IMR-90 (cell line): ENCODE measurements at regions not wholly inside any gene's neighbourhood (a gene's known extent, or its start where the extent isn't known, plus 50 kb on each side); places are given as distances from the start of the nearest gene placed in this dataset.

Source experiments
- ATAC-seq: fragments of 200-7000 bp; cut with Tn5 transposase; 2 replicates; pipeline ENCODE4 v1.9.1; 2020; ENCODE audit warnings: low read depth, mild to moderate bottlenecking, moderate library complexity
- BruUV-seq: library from RNA; stranded (reverse); fragments of 400-500 nt; replicated peaks from 2 replicates; lab custom pipeline; 2021; lab: Mats Ljungman, UMichigan
- CTCF ChIA-PET: fragments of 300-600 bp; formaldehyde crosslinking; extraction: SDS; loops from one replicate; lab custom pipeline; 2021; ENCODE audit warnings: antibody characterized with exemption; lab: Yijun Ruan, JAX
- POLR2A ChIA-PET: fragments of 300-600 bp; sonication (Branson Sonifier 250); formaldehyde crosslinking; loops from one replicate; lab custom pipeline; 2022; ENCODE audit warnings: antibody characterized with exemption; ENCODE audit not compliant: unreplicated experiment; lab: Charles Lee
- DNase-seq: peaks from one replicate; pipeline ENCODE4 v3.0.0; 2013
- H2AFZ ChIP-seq: replicated peaks from 2 replicates; pipeline ENCODE3; 2013; ENCODE audit warnings: low read length, mild to moderate bottlenecking; ENCODE audit not compliant: poor library complexity
- H2AK5ac ChIP-seq: 2 replicates; pipeline ENCODE4 v1.6.1; 2013; ENCODE audit warnings: low read depth, low read length, inconsistent platforms
- H2AK9ac ChIP-seq: replicated peaks from 2 replicates; pipeline ENCODE3; 2013; ENCODE audit warnings: mild to moderate bottlenecking, low read depth, low read length, moderate library complexity; ENCODE audit not compliant: poor library complexity
- H2BK120ac ChIP-seq: 2 replicates; pipeline ENCODE4 v1.6.1; 2013; ENCODE audit warnings: low read depth, low read length, inconsistent platforms
- H2BK15ac ChIP-seq: 3 replicates; pipeline ENCODE4 v1.6.1; 2013; ENCODE audit warnings: low read depth, low read length, inconsistent platforms
- H2BK20ac ChIP-seq: 2 replicates; pipeline ENCODE4 v1.6.1; 2013; ENCODE audit warnings: low read depth, mild to moderate bottlenecking, inconsistent platforms, low read length, moderate library complexity
- H2BK5ac ChIP-seq: 2 replicates; pipeline ENCODE4 v1.6.1; 2013; ENCODE audit warnings: mild to moderate bottlenecking, low read depth, low read length, inconsistent platforms; ENCODE audit not compliant: poor library complexity, severe bottlenecking
- H3K14ac ChIP-seq: replicated peaks from 2 replicates; pipeline ENCODE4 v1.6.1; 2013; ENCODE audit warnings: low read depth, low read length, inconsistent platforms
- H3K18ac ChIP-seq: 2 replicates; pipeline ENCODE4 v1.6.1; 2013; ENCODE audit warnings: low read depth, low read length, control low read depth
- H3K23ac ChIP-seq: 2 replicates; pipeline ENCODE4 v1.6.1; 2013; ENCODE audit warnings: low read depth, low read length, inconsistent platforms
- H3K27ac ChIP-seq: 2 replicates; pipeline ENCODE4 v1.5.1; 2013; ENCODE audit warnings: mild to moderate bottlenecking, control low read depth, low read length; ENCODE audit not compliant: insufficient read depth
- H3K27me3 ChIP-seq: 2 replicates; pipeline ENCODE4 v1.6.1; 2013; ENCODE audit warnings: low read length; ENCODE audit not compliant: control insufficient read depth, insufficient read depth
- H3K36me3 ChIP-seq: 2 replicates; pipeline ENCODE4 v1.6.1; 2013; ENCODE audit warnings: low read length, mixed read lengths; ENCODE audit not compliant: control insufficient read depth, insufficient read depth
- H3K4ac ChIP-seq: 2 replicates; pipeline ENCODE4 v1.6.1; 2013; ENCODE audit warnings: low read depth, low read length, inconsistent platforms
- H3K4me1 ChIP-seq: 2 replicates; pipeline ENCODE4 v1.6.1; 2013; ENCODE audit warnings: low read length, mixed read lengths; ENCODE audit not compliant: control insufficient read depth, insufficient read depth
- H3K4me2 ChIP-seq: 2 replicates; pipeline ENCODE4 v1.6.1; 2013; ENCODE audit warnings: low read depth, mild to moderate bottlenecking, control low read depth, low read length, moderate library complexity
- H3K4me3 ChIP-seq: 2 replicates; pipeline ENCODE4 v1.5.1; 2013; ENCODE audit warnings: low read depth, mild to moderate bottlenecking, control low read depth, low read length, moderate library complexity; ENCODE audit not compliant: insufficient read depth
- H3K56ac ChIP-seq: 2 replicates; pipeline ENCODE4 v1.6.1; 2013; ENCODE audit warnings: low read length, inconsistent platforms; ENCODE audit not compliant: insufficient read depth; ENCODE audit errors: extremely low read depth
- H3K79me1 ChIP-seq, 2 experiments: 2 replicates each; pipeline ENCODE4 v1.6.1; 2013; ENCODE audit warnings: low read length in 2 of 2, inconsistent platforms in 1 of 2, low read depth in 1 of 2
- H3K9ac ChIP-seq: 2 replicates; pipeline ENCODE4 v1.6.1; 2013; ENCODE audit warnings: low read depth, low read length, control low read depth
- H3K9me1 ChIP-seq: 2 replicates; pipeline ENCODE4 v1.6.1; 2013; ENCODE audit warnings: low read length, inconsistent platforms; ENCODE audit not compliant: insufficient read depth
- H3K9me3 ChIP-seq: 2 replicates; pipeline ENCODE4 v1.6.1; 2013; ENCODE audit warnings: low read length; ENCODE audit not compliant: control insufficient read depth, insufficient read depth
- H4K20me1 ChIP-seq: 2 replicates; pipeline ENCODE4 v1.6.1; 2013; ENCODE audit warnings: low read length, inconsistent platforms; ENCODE audit not compliant: insufficient read depth
- H4K5ac ChIP-seq: 2 replicates; pipeline ENCODE4 v1.6.1; 2013; ENCODE audit warnings: mild to moderate bottlenecking, low read depth, low read length, control low read depth
- H4K8ac ChIP-seq, 2 experiments: 2 replicates each; pipeline ENCODE4 v1.6.1; 2013; ENCODE audit warnings: low read depth in 2 of 2, low read length in 2 of 2, control low read depth in 1 of 2, inconsistent platforms in 1 of 2
- H4K91ac ChIP-seq: 2 replicates; pipeline ENCODE4 v1.6.1; 2013; ENCODE audit warnings: low read depth, low read length, inconsistent platforms; ENCODE audit not compliant: insufficient read depth
- BHLHE40 ChIP-seq: fragments of 150-350 bp; IDR thresholded peaks from 2 replicates; pipeline ENCODE4 v1.6.1; 2016; ENCODE audit warnings: mild to moderate bottlenecking, low read depth, low read length
- CEBPB ChIP-seq: IDR thresholded peaks from 2 replicates; pipeline ENCODE4 v1.6.1; 2012; ENCODE audit warnings: low read depth, low read length, improper control_type of control experiment
- CHD1 ChIP-seq: IDR thresholded peaks from 2 replicates; pipeline ENCODE4 v1.6.1; 2012; ENCODE audit warnings: low read depth, low read length, improper control_type of control experiment
- CTCF ChIP-seq: conservative IDR thresholded peaks from 2 replicates; pipeline ENCODE4 v1.5.1; 2012; ENCODE audit warnings: mild to moderate bottlenecking, low read depth, low read length, improper control_type of control experiment
- FOS ChIP-seq: fragments of 150-350 bp; IDR thresholded peaks from 2 replicates; pipeline ENCODE4 v1.6.1; 2016; ENCODE audit warnings: low read depth, low read length
- MAFK ChIP-seq: IDR thresholded peaks from 2 replicates; pipeline ENCODE4 v1.6.1; 2012; ENCODE audit warnings: low read depth, low read length, improper control_type of control experiment
- MAZ ChIP-seq: IDR thresholded peaks from 2 replicates; pipeline ENCODE4 v1.6.1; 2012; ENCODE audit warnings: low read depth, mild to moderate bottlenecking, low read length, improper control_type of control experiment, moderate library complexity, borderline replicate concordance
- MXI1 ChIP-seq: IDR thresholded peaks from 2 replicates; pipeline ENCODE4 v1.6.1; 2012; ENCODE audit warnings: low read depth, mild to moderate bottlenecking, low read length, moderate library complexity, borderline replicate concordance
- NFE2L2 ChIP-seq: fragments of 150-350 bp; IDR thresholded peaks from 2 replicates; pipeline ENCODE4 v1.6.1; 2016; ENCODE audit warnings: low read depth, mild to moderate bottlenecking, low read length
- POLR2A ChIP-seq: IDR thresholded peaks from 2 replicates; pipeline ENCODE4 v1.6.1; 2012; ENCODE audit warnings: mild to moderate bottlenecking, low read depth, low read length
- RAD21 ChIP-seq: IDR thresholded peaks from 2 replicates; pipeline ENCODE4 v1.6.1; 2012; ENCODE audit warnings: low read length, improper control_type of control experiment
- RCOR1 ChIP-seq: IDR thresholded peaks from 2 replicates; pipeline ENCODE4 v1.6.1; 2012; ENCODE audit warnings: mild to moderate bottlenecking, low read length, improper control_type of control experiment; ENCODE audit not compliant: insufficient replicate concordance
- RFX5 ChIP-seq: IDR thresholded peaks from 2 replicates; pipeline ENCODE4 v1.8.0; 2012; ENCODE audit warnings: low read depth, mild to moderate bottlenecking, low read length, moderate library complexity
- SMC3 ChIP-seq: fragments of 150-350 bp; IDR thresholded peaks from 2 replicates; pipeline ENCODE4 v1.6.1; 2016; ENCODE audit warnings: low read depth, mild to moderate bottlenecking, antibody characterized with exemption, low read length, moderate library complexity
- USF2 ChIP-seq: fragments of 150-350 bp; IDR thresholded peaks from 2 replicates; pipeline ENCODE4 v1.6.1; 2017; ENCODE audit warnings: mild to moderate bottlenecking, antibody characterized with exemption, low read length, low read depth
- WGBS, 2 experiments: methylation state at CpG; one replicate each; pipeline versions ENCODE4 v1.1.5 to v1.1.7; 2013; ENCODE audit warnings: missing lambda C conversion rate in 2 of 2; ENCODE audit not compliant: insufficient read length in 1 of 2; ENCODE audit errors: extremely low coverage in 2 of 2; 5-methylcytosine and 5-hydroxymethylcytosine counted together
- dilution Hi-C: fragments of 300-500 bp; cut with HindIII; formaldehyde crosslinking; loops from one replicate; pipeline ENCODE4 v1.14.3; 2018; ENCODE audit warnings: low sequenced_read_pairs; ENCODE audit not compliant: unreplicated experiment
- in situ Hi-C: fragments of 300-500 bp; cut with MboI; formaldehyde crosslinking; loops from 3 replicates; pipeline ENCODE4 v1.14.3; 2019; ENCODE audit warnings: low sequenced_read_pairs, inconsistent platforms, mixed read lengths
- intact Hi-C: fragments of 100-400 bp; cut with micrococcal nuclease; formaldehyde crosslinking; loops from 2 replicates; pipeline ENCODE4 v1.10.0; 2022
- TF ChIP-seq, protein P1 (sequence below): fragments of 150-350 bp; IDR thresholded peaks from 2 replicates; pipeline ENCODE4 v1.6.1; 2016; ENCODE audit warnings: low read depth, mild to moderate bottlenecking, low read length, moderate library complexity, borderline replicate concordance

- WGBS, 2 experiments = no CpG with 5 or more reads among the region's 2 CpGs
- Histone ChIP-seq H3K79me1 (no peaks in the 10 kb centered on the region), H4K5ac (no peak overlapping the region), H3K4me2 (no peak overlapping the region), H2BK15ac (no peak overlapping the region), H4K8ac (no peak overlapping the region), H3K14ac (no peak overlapping the region), H2BK20ac (no peak overlapping the region), H3K4ac (no peak overlapping the region), H2AK5ac (no peak overlapping the region), H3K9me3 (no peaks in the 10 kb centered on the region; the same call in 1 of the 2 replicates), H3K9me1 (no peaks in the 10 kb centered on the region), H4K91ac (no peak overlapping the region), H3K9ac (no peak overlapping the region), H2BK5ac (no peak overlapping the region), H2AK9ac (no peak overlapping the region), H3K27ac (no peak overlapping the region), H3K4me1 (no peaks in the 10 kb centered on the region), H2AFZ (no peak overlapping the region), H3K4me3 (no peak overlapping the region), H3K27me3 (no peaks in the 10 kb centered on the region), H3K23ac (no peak overlapping the region), H3K36me3 (no peaks in the 10 kb centered on the region), H4K20me1 (no peaks in the 10 kb centered on the region), H2BK120ac (no peak overlapping the region), H3K18ac (no peak overlapping the region), H3K56ac (no peak overlapping the region)
- BruUV-seq = no TSS peak
- DNase-seq = no peak
- TF ChIP-seq USF2 (no peak), RCOR1 (no peak), MAZ (no peak), FOS (no peak), RFX5 (no peak), BHLHE40 (no peak), CEBPB (no peak), CHD1 (no peak), CTCF (no peak), NFE2L2 (no peak), MXI1 (no peak), SMC3 (no peak), POLR2A (no peak), RAD21 (no peak), MAFK (no peak)
- TF ChIP-seq, protein P1, sequence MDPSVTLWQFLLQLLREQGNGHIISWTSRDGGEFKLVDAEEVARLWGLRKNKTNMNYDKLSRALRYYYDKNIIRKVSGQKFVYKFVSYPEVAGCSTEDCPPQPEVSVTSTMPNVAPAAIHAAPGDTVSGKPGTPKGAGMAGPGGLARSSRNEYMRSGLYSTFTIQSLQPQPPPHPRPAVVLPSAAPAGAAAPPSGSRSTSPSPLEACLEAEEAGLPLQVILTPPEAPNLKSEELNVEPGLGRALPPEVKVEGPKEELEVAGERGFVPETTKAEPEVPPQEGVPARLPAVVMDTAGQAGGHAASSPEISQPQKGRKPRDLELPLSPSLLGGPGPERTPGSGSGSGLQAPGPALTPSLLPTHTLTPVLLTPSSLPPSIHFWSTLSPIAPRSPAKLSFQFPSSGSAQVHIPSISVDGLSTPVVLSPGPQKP = no peak
- dilution Hi-C loops = no loop called here
- ATAC-seq = no peak
- intact Hi-C loops = no loop called here
- CTCF ChIA-PET = no interaction called here
- POLR2A ChIA-PET = no interaction called here
- in situ Hi-C loops = no loop called here
Observed at GRCh38 chr12:113559466-113559865, 87.8 kb upstream of the LHX5 start.
